ENCODE measurements at regions not wholly inside any gene's neighbourhood (a gene's known extent, or its start where the extent isn't known, plus 50 kb on each side); places are given as distances from the start of the nearest gene placed in this dataset.

DNA sequence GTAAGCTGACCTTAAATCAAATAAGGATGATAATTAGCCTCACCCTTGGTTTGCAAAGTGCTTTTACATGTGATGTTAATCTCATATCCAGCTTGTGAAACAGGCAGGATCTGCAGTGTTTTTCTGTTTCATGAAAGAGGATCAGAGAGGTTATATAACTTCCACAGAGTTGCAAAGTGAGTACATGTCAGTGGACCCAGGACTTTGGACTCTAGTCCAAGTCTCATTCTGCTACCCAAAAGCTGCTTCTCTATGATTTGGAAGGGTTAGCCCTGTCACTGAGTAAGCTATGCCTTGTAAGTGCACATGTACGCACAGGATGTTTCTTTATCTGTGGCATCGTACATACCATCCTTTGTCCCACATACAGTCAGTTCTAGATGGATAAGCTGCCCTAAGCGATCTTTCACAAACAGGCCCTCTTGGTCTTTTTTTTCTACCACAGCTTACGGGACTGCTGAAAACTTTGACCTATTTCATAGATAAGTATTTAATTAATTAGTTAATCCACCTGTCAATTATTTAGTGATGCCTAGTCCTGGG is 322.9 kb downstream of the TMEM38B start:
- TF ChIP-seq POLR2AphosphoS5 (IDR thresholded peaks at IDR 0.05; ENCODE audit: borderline replicate concordance, low read depth, low read length), result no peak
- TF ChIP-seq FOXP2 (optimal IDR thresholded peaks at IDR 0.05; ENCODE audit: control extremely low read depth, extremely low read length, insufficient read depth), result no peak

All from SK-N-MC (cell line).